ENCODE measurements at regions not wholly inside any gene's neighbourhood (a gene's known extent, or its start where the extent isn't known, plus 50 kb on each side); places are given as distances from the start of the nearest gene placed in this dataset.

- no peaks in the 10 kb centered on the region for H3K27me3 ChIP-seq (ENCODE audit: low read depth, low read length)
- no peak overlapping the region for H3K27ac ChIP-seq (ENCODE audit: low read length)
- H3K4me1 ChIP-seq (ENCODE audit: control insufficient read depth in 1 of 2, insufficient read depth in 2 of 2, low read length in 2 of 2), result peaks cover 0 to 13% of the 10 kb centered on the region in 2 donors
- H3K9me3 ChIP-seq (ENCODE audit: control insufficient read depth in 1 of 2, low read length in 2 of 2), result no peaks in the 10 kb centered on the region
- H3K36me3 ChIP-seq (ENCODE audit: control insufficient read depth in 1 of 2, insufficient read depth in 2 of 2, low read length in 2 of 2), result no peaks in the 10 kb centered on the region
- H3K4me3 ChIP-seq (ENCODE audit: low read depth in 1 of 2, low read length in 2 of 2), result no peak overlapping the region
Measured at GRCh38 chr12:124717318-124717717, 146.3 kb downstream of the SCARB1 start.

- Histone ChIP-seq H3K27ac (ENCODE audit: low read length) (no peak overlapping the region), H3K4me1 (ENCODE audit: control insufficient read depth in 1 of 2, insufficient read depth in 2 of 2, low read length in 2 of 2) (peaks cover 0 to 13% of the 10 kb centered on the region in 2 donors), H3K4me3 (ENCODE audit: low read depth in 1 of 2, low read length in 2 of 2) (no peak overlapping the region), H3K36me3 (ENCODE audit: control insufficient read depth in 1 of 2, insufficient read depth in 2 of 2, low read length in 2 of 2) (no peaks in the 10 kb centered on the region), H3K9me3 (ENCODE audit: control insufficient read depth in 1 of 2, low read length in 2 of 2) (no peaks in the 10 kb centered on the region), H3K27me3 (ENCODE audit: low read depth, low read length) (no peaks in the 10 kb centered on the region)
Measured at GRCh38 chr12:124716208-124717130, 147.2 kb downstream of the SCARB1 start.

- no peaks in the 10 kb centered on the region for H3K36me3 ChIP-seq (ENCODE audit: control insufficient read depth in 1 of 2, insufficient read depth in 2 of 2, low read length in 2 of 2)
- H3K27me3 ChIP-seq (ENCODE audit: low read depth, low read length), result no peaks in the 10 kb centered on the region
- H3K9me3 ChIP-seq (ENCODE audit: control insufficient read depth in 1 of 2, low read length in 2 of 2), result no peaks in the 10 kb centered on the region
- H3K4me1 ChIP-seq (ENCODE audit: control insufficient read depth in 1 of 2, insufficient read depth in 2 of 2, low read length in 2 of 2), result peaks cover 0 to 3% of the 10 kb centered on the region in 2 donors
- H3K4me3 ChIP-seq (ENCODE audit: low read depth in 1 of 2, low read length in 2 of 2), result no peak overlapping the region
- H3K27ac ChIP-seq (ENCODE audit: low read length), result no peak overlapping the region
Measured at GRCh38 chr12:124715121-124715990, 147.9 kb upstream of the NCOR2 start.

- Histone ChIP-seq H3K4me1 (ENCODE audit: control insufficient read depth in 1 of 2, insufficient read depth in 2 of 2, low read length in 2 of 2) (no peaks in the 10 kb centered on the region), H3K27ac (ENCODE audit: low read length) (peak overlapping the region; percentile 78), H3K27me3 (ENCODE audit: low read depth, low read length) (no peaks in the 10 kb centered on the region), H3K36me3 (ENCODE audit: control insufficient read depth in 1 of 2, insufficient read depth in 2 of 2, low read length in 2 of 2) (no peaks in the 10 kb centered on the region), H3K4me3 (ENCODE audit: low read depth in 1 of 2, low read length in 2 of 2) (peak overlapping the region in 1 of 2 donors; percentile 42), H3K9me3 (ENCODE audit: control insufficient read depth in 1 of 2, low read length in 2 of 2) (no peaks in the 10 kb centered on the region)
Measured at GRCh38 chr12:124713436-124714082, 146.1 kb upstream of the NCOR2 start.

GRCh38 chr12:124713041-124713435, 145.6 kb upstream of the NCOR2 start:
- Histone ChIP-seq H3K9me3 (ENCODE audit: control insufficient read depth in 1 of 2, low read length in 2 of 2) (no peaks in the 10 kb centered on the region), H3K27me3 (ENCODE audit: low read depth, low read length) (no peaks in the 10 kb centered on the region), H3K27ac (ENCODE audit: low read length) (peak overlapping the region; percentile 78), H3K4me1 (ENCODE audit: control insufficient read depth in 1 of 2, insufficient read depth in 2 of 2, low read length in 2 of 2) (no peaks in the 10 kb centered on the region), H3K4me3 (ENCODE audit: low read depth in 1 of 2, low read length in 2 of 2) (peak overlapping the region in 1 of 2 donors; percentile 42), H3K36me3 (ENCODE audit: control insufficient read depth in 1 of 2, insufficient read depth in 2 of 2, low read length in 2 of 2) (no peaks in the 10 kb centered on the region)

- Histone ChIP-seq H3K27ac (ENCODE audit: low read length) (no peak overlapping the region), H3K27me3 (ENCODE audit: low read depth, low read length) (no peaks in the 10 kb centered on the region), H3K4me1 (ENCODE audit: control insufficient read depth in 1 of 2, insufficient read depth in 2 of 2, low read length in 2 of 2) (no peaks in the 10 kb centered on the region), H3K9me3 (ENCODE audit: control insufficient read depth in 1 of 2, low read length in 2 of 2) (no peaks in the 10 kb centered on the region), H3K4me3 (ENCODE audit: low read depth in 1 of 2, low read length in 2 of 2) (no peak overlapping the region), H3K36me3 (ENCODE audit: control insufficient read depth in 1 of 2, insufficient read depth in 2 of 2, low read length in 2 of 2) (no peaks in the 10 kb centered on the region)
Measured at GRCh38 chr12:124711344-124711743, 143.9 kb upstream of the NCOR2 start.

- Histone ChIP-seq H3K4me1 (ENCODE audit: control insufficient read depth in 1 of 2, insufficient read depth in 2 of 2, low read length in 2 of 2) (no peaks in the 10 kb centered on the region), H3K36me3 (ENCODE audit: control insufficient read depth in 1 of 2, insufficient read depth in 2 of 2, low read length in 2 of 2) (no peaks in the 10 kb centered on the region), H3K4me3 (ENCODE audit: low read depth in 1 of 2, low read length in 2 of 2) (no peak overlapping the region), H3K9me3 (ENCODE audit: control insufficient read depth in 1 of 2, low read length in 2 of 2) (no peaks in the 10 kb centered on the region), H3K27me3 (ENCODE audit: low read depth, low read length) (no peaks in the 10 kb centered on the region), H3K27ac (ENCODE audit: low read length) (no peak overlapping the region)
Measured at GRCh38 chr12:124709722-124710687, 142.6 kb upstream of the NCOR2 start.

- H3K36me3 ChIP-seq (ENCODE audit: control insufficient read depth in 1 of 2, insufficient read depth in 2 of 2, low read length in 2 of 2), result no peaks in the 10 kb centered on the region
- no peak overlapping the region for H3K4me3 ChIP-seq (ENCODE audit: low read depth in 1 of 2, low read length in 2 of 2)
- H3K27me3 ChIP-seq (ENCODE audit: low read depth, low read length), result no peaks in the 10 kb centered on the region
- H3K4me1 ChIP-seq (ENCODE audit: control insufficient read depth in 1 of 2, insufficient read depth in 2 of 2, low read length in 2 of 2), result no peaks in the 10 kb centered on the region
- H3K9me3 ChIP-seq (ENCODE audit: control insufficient read depth in 1 of 2, low read length in 2 of 2), result no peaks in the 10 kb centered on the region
- H3K27ac ChIP-seq (ENCODE audit: low read length), result no peak overlapping the region
Measured at GRCh38 chr12:124707316-124707715, 139.9 kb upstream of the NCOR2 start.

- Histone ChIP-seq H3K4me3 (ENCODE audit: low read depth in 1 of 2, low read length in 2 of 2) (no peak overlapping the region), H3K9me3 (ENCODE audit: control insufficient read depth in 1 of 2, low read length in 2 of 2) (no peaks in the 10 kb centered on the region), H3K4me1 (ENCODE audit: control insufficient read depth in 1 of 2, insufficient read depth in 2 of 2, low read length in 2 of 2) (peaks cover 0 to 4% of the 10 kb centered on the region in 2 donors), H3K27ac (ENCODE audit: low read length) (no peak overlapping the region), H3K27me3 (ENCODE audit: low read depth, low read length) (no peaks in the 10 kb centered on the region), H3K36me3 (ENCODE audit: control insufficient read depth in 1 of 2, insufficient read depth in 2 of 2, low read length in 2 of 2) (no peaks in the 10 kb centered on the region)
Measured at GRCh38 chr12:124706363-124706762, 139.0 kb upstream of the NCOR2 start.

- Histone ChIP-seq H3K4me1 (ENCODE audit: control insufficient read depth in 1 of 2, insufficient read depth in 2 of 2, low read length in 2 of 2) (peaks cover 0 to 11% of the 10 kb centered on the region in 2 donors), H3K27ac (ENCODE audit: low read length) (no peak overlapping the region)
Measured at GRCh38 chr12:124705545-124706138, 138.2 kb upstream of the NCOR2 start.

More at GRCh38 chr12:124705545-124706138, 138.2 kb upstream of the NCOR2 start:
- Histone ChIP-seq H3K9me3 (ENCODE audit: control insufficient read depth in 1 of 2, low read length in 2 of 2) (no peaks in the 10 kb centered on the region), H3K36me3 (ENCODE audit: control insufficient read depth in 1 of 2, insufficient read depth in 2 of 2, low read length in 2 of 2) (no peaks in the 10 kb centered on the region), H3K4me3 (ENCODE audit: low read depth in 1 of 2, low read length in 2 of 2) (no peak overlapping the region), H3K27me3 (ENCODE audit: low read depth, low read length) (no peaks in the 10 kb centered on the region)
